ENCODE measurements at regions not wholly inside any gene's neighbourhood (a gene's known extent, or its start where the extent isn't known, plus 50 kb on each side); places are given as distances from the start of the nearest gene placed in this dataset.

DNA sequence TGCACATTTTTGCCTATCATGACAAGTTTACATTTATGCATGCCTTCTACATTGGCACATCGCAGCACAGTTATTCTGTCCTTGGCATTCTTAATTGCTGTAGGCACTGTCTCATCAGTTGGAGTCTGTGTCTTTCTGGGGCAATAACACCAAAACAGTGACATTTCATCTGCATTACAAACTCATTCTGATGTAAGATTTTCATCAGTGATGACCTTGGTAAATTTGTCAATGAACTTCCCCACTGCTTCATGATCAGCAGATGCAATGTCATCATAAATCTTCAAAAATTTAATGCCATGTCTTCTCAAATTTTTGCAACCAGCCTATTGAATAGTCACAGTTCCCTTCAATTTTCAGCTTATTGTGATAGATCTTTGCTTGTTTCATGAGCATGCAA lies 85.5 kb downstream of the CAPZA3 start:
- TF ChIP-seq, protein P1, sequence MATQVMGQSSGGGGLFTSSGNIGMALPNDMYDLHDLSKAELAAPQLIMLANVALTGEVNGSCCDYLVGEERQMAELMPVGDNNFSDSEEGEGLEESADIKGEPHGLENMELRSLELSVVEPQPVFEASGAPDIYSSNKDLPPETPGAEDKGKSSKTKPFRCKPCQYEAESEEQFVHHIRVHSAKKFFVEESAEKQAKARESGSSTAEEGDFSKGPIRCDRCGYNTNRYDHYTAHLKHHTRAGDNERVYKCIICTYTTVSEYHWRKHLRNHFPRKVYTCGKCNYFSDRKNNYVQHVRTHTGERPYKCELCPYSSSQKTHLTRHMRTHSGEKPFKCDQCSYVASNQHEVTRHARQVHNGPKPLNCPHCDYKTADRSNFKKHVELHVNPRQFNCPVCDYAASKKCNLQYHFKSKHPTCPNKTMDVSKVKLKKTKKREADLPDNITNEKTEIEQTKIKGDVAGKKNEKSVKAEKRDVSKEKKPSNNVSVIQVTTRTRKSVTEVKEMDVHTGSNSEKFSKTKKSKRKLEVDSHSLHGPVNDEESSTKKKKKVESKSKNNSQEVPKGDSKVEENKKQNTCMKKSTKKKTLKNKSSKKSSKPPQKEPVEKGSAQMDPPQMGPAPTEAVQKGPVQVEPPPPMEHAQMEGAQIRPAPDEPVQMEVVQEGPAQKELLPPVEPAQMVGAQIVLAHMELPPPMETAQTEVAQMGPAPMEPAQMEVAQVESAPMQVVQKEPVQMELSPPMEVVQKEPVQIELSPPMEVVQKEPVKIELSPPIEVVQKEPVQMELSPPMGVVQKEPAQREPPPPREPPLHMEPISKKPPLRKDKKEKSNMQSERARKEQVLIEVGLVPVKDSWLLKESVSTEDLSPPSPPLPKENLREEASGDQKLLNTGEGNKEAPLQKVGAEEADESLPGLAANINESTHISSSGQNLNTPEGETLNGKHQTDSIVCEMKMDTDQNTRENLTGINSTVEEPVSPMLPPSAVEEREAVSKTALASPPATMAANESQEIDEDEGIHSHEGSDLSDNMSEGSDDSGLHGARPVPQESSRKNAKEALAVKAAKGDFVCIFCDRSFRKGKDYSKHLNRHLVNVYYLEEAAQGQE (IDR thresholded peaks at IDR 0.05; ENCODE audit: low read depth) = no peak
- TF ChIP-seq, protein P2, sequence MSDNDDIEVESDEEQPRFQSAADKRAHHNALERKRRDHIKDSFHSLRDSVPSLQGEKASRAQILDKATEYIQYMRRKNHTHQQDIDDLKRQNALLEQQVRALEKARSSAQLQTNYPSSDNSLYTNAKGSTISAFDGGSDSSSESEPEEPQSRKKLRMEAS (IDR thresholded peaks at IDR 0.05) = no peak
- no peak for TF ChIP-seq YY1 (IDR thresholded peaks at IDR 0.05; ENCODE audit: low read depth)
- no peak for TF ChIP-seq CEBPB (IDR thresholded peaks at IDR 0.05)
- no peak for TF ChIP-seq FOXM1 (IDR thresholded peaks at IDR 0.05; ENCODE audit: borderline replicate concordance, low read depth)
- no peak for TF ChIP-seq CREB1 (IDR thresholded peaks at IDR 0.05; ENCODE audit: low read depth)
- no peak for TF ChIP-seq RAD21 (IDR thresholded peaks at IDR 0.05; ENCODE audit: low read depth)
- no peak for TF ChIP-seq ZBTB7A (IDR thresholded peaks at IDR 0.05; ENCODE audit: low read depth)
- TF ChIP-seq TCF12 (IDR thresholded peaks at IDR 0.05; ENCODE audit: low read depth) = no peak
- TF ChIP-seq TEAD4 (IDR thresholded peaks at IDR 0.05) = no peak
- TF ChIP-seq TAF1 (IDR thresholded peaks at IDR 0.05; ENCODE audit: low read depth) = no peak
- no peak for TF ChIP-seq EP300 (IDR thresholded peaks at IDR 0.05; ENCODE audit: borderline replicate concordance)
- no peak for TF ChIP-seq NFIC (IDR thresholded peaks at IDR 0.05)
- TF ChIP-seq EGR1 (IDR thresholded peaks at IDR 0.05) = no peak
- TF ChIP-seq, protein P3, sequence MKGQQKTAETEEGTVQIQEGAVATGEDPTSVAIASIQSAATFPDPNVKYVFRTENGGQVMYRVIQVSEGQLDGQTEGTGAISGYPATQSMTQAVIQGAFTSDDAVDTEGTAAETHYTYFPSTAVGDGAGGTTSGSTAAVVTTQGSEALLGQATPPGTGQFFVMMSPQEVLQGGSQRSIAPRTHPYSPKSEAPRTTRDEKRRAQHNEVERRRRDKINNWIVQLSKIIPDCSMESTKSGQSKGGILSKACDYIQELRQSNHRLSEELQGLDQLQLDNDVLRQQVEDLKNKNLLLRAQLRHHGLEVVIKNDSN (IDR thresholded peaks at IDR 0.05) = no peak

DNA sequence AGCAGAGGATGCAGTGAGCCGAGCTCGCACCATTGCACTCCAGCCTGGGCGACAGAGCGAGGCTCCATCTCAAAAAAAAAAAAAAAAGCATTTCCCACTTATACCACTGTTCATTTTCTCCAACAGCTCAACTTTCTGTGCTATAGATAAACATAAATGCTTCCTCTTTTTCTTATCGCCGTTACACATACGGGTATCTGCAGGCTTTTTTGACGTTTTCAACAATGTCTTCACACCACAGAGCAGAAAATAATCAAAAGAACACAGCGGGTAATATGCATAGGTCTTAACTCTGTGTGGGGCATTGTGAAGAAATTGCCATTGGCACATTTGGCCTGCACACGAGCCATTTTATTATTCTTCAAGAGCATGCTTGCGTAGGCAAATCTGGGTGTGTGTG lies 86.4 kb downstream of the CAPZA3 start:
- no peak for TF ChIP-seq YY1 (IDR thresholded peaks at IDR 0.05; ENCODE audit: low read depth)
- no peak for TF ChIP-seq FOXM1 (IDR thresholded peaks at IDR 0.05; ENCODE audit: borderline replicate concordance, low read depth)
- no peak for TF ChIP-seq ZBTB7A (IDR thresholded peaks at IDR 0.05; ENCODE audit: low read depth)
- no peak for TF ChIP-seq TEAD4 (IDR thresholded peaks at IDR 0.05)
- TF ChIP-seq, protein P3 (IDR thresholded peaks at IDR 0.05) = no peak
- TF ChIP-seq, protein P1 (IDR thresholded peaks at IDR 0.05; ENCODE audit: low read depth) = no peak

DNA sequence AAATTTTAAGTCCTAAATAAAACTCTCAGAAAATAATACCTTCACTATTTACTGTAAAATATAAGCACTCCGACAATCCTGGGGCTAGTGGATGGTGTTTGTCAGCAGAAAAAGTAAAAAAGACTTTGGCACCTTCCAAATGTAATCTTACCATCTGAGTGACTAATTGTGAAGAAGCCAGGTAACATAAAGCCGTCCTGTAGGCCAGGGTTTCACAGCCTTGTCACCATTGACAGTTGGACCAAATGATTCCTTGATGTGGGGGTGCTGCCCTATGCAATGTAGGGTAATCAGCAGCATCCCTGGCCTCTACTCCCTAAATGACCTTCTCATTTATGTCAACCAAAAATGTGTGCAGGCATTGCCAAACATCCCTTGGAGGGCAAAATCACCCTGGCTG lies 87.2 kb downstream of the CAPZA3 start:
- TF ChIP-seq TEAD4 (IDR thresholded peaks at IDR 0.05) = no peak
- TF ChIP-seq CEBPB (IDR thresholded peaks at IDR 0.05) = no peak
- no peak for TF ChIP-seq TAF1 (IDR thresholded peaks at IDR 0.05; ENCODE audit: low read depth)
- no peak for TF ChIP-seq YY1 (IDR thresholded peaks at IDR 0.05; ENCODE audit: low read depth)
- no peak for TF ChIP-seq FOXM1 (IDR thresholded peaks at IDR 0.05; ENCODE audit: borderline replicate concordance, low read depth)
- TF ChIP-seq EP300 (IDR thresholded peaks at IDR 0.05; ENCODE audit: borderline replicate concordance) = no peak
- no peak for TF ChIP-seq ZBTB7A (IDR thresholded peaks at IDR 0.05; ENCODE audit: low read depth)
- no peak for TF ChIP-seq NFIC (IDR thresholded peaks at IDR 0.05)

DNA sequence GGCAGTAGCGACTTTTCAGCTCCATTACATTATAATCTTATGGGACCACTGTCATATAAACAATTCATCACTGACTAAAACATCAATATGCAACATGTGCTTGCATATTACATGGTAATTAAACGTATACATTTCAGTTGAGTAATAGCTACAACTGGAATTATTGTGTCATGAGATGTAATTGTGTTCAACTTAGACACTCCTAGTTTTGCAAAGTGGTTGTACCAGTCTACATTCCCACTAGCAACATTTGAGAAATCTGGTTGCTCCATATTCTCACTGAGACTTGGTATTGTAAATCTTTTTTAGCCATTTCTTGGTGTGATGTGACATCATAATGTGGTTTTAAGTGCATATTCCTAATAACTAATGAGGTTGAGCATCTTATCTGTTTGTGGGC lies 90.0 kb downstream of the CAPZA3 start:
- TF ChIP-seq, protein P2 (IDR thresholded peaks at IDR 0.05) = no peak
- TF ChIP-seq TAF1 (IDR thresholded peaks at IDR 0.05; ENCODE audit: low read depth) (no peak), FOXM1 (IDR thresholded peaks at IDR 0.05; ENCODE audit: borderline replicate concordance, low read depth) (no peak), ZBTB7A (IDR thresholded peaks at IDR 0.05; ENCODE audit: low read depth) (no peak), NFIC (IDR thresholded peaks at IDR 0.05) (no peak), RAD21 (IDR thresholded peaks at IDR 0.05; ENCODE audit: low read depth) (no peak), EP300 (IDR thresholded peaks at IDR 0.05; ENCODE audit: borderline replicate concordance) (no peak), CEBPB (IDR thresholded peaks at IDR 0.05) (no peak), TEAD4 (IDR thresholded peaks at IDR 0.05) (no peak)
- TF ChIP-seq, protein P1 (IDR thresholded peaks at IDR 0.05; ENCODE audit: low read depth) = no peak
- TF ChIP-seq, protein P3 (IDR thresholded peaks at IDR 0.05) = no peak
